ENCODE measurements at regions not wholly inside any gene's neighbourhood (a gene's known extent, or its start where the extent isn't known, plus 50 kb on each side); places are given as distances from the start of the nearest gene placed in this dataset.

DNA sequence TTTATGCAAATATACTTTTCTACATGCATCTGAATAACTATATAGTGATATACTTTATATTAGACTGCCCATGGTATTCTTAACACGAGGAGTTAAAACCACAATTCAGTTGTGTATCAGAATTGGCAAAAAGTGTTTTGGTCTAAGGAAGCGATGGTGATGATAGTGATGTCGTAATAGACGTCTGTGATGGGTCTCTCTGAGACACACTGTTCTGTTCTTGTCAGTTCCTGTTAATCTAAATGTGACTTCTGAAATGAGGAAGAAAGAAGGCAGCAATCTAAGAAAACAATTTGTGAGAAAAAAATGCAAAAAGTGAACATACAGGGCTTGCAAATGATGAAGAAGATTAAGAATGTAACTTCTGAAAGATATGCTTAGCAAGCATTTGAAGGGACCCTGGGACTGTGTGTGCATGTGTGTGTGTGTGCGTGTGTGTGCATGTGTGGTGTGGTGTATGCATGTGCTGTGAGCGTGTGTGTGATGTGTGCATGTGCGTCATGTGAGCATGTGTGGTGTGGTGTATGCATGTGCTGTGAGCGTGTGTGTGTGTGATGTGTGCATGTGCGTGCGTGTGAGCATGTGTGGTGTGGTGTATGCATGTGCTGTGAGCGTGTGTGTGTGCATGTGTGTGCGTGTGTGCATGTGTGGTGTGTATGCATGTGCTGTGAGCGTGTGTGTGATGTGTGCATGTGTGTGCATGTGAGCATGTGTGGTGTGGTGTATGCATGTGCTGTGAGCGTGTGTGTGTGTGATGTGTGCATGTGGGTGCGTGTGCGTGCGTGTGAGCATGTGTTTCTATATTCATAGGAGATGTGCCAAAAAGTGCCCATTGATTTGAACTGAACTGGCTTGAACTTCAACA is 131.8 kb downstream of the IRS2 start:
- TF ChIP-seq, protein P1, sequence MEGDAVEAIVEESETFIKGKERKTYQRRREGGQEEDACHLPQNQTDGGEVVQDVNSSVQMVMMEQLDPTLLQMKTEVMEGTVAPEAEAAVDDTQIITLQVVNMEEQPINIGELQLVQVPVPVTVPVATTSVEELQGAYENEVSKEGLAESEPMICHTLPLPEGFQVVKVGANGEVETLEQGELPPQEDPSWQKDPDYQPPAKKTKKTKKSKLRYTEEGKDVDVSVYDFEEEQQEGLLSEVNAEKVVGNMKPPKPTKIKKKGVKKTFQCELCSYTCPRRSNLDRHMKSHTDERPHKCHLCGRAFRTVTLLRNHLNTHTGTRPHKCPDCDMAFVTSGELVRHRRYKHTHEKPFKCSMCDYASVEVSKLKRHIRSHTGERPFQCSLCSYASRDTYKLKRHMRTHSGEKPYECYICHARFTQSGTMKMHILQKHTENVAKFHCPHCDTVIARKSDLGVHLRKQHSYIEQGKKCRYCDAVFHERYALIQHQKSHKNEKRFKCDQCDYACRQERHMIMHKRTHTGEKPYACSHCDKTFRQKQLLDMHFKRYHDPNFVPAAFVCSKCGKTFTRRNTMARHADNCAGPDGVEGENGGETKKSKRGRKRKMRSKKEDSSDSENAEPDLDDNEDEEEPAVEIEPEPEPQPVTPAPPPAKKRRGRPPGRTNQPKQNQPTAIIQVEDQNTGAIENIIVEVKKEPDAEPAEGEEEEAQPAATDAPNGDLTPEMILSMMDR (conservative IDR thresholded peaks at IDR 0.05; ENCODE audit: low read depth, low read length): no peak
- TF ChIP-seq EZH2phosphoT487 (IDR thresholded peaks at IDR 0.05; ENCODE audit: borderline replicate concordance, low read length): no peak

All from PC-3 (cell line).